ENCODE measurements at regions not wholly inside any gene's neighbourhood (a gene's known extent, or its start where the extent isn't known, plus 50 kb on each side); places are given as distances from the start of the nearest gene placed in this dataset.

- Mint-ChIP-seq H3K4me1 (peaks cover 2 to 4% of the 10 kb centered on the region in 2 experiments; a peak in 1 of 4 replicates), H3K27ac (no peak overlapping the region; a peak in 2 of 7 replicates), H3K27me3 (ENCODE audit: low read depth) (no peaks in the 10 kb centered on the region; the same call in 1 of the 2 replicates), H3K36me3 (ENCODE audit: insufficient read depth in 1 of 3, low read depth in 3 of 3) (no peaks in the 10 kb centered on the region), H3K4me3 (no peak overlapping the region), H3K9me3 (no peaks in the 10 kb centered on the region)
- no peak overlapping the region for H2BK5ac ChIP-seq (ENCODE audit: insufficient read length, low read length)
- no peak overlapping the region for H2AFZ ChIP-seq (ENCODE audit: low read length)
- TF ChIP-seq, protein P1, sequence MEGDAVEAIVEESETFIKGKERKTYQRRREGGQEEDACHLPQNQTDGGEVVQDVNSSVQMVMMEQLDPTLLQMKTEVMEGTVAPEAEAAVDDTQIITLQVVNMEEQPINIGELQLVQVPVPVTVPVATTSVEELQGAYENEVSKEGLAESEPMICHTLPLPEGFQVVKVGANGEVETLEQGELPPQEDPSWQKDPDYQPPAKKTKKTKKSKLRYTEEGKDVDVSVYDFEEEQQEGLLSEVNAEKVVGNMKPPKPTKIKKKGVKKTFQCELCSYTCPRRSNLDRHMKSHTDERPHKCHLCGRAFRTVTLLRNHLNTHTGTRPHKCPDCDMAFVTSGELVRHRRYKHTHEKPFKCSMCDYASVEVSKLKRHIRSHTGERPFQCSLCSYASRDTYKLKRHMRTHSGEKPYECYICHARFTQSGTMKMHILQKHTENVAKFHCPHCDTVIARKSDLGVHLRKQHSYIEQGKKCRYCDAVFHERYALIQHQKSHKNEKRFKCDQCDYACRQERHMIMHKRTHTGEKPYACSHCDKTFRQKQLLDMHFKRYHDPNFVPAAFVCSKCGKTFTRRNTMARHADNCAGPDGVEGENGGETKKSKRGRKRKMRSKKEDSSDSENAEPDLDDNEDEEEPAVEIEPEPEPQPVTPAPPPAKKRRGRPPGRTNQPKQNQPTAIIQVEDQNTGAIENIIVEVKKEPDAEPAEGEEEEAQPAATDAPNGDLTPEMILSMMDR (conservative IDR thresholded peaks at IDR 0.05): no peak
- no peak overlapping the region for H3K14ac ChIP-seq (ENCODE audit: insufficient read depth, low read length)
- H3K9me3 ChIP-seq (ENCODE audit: control insufficient read depth, low read depth, low read length): no peaks in the 10 kb centered on the region
- no peak overlapping the region for H4K5ac ChIP-seq (ENCODE audit: insufficient read length, low read depth, low read length)
- H4K8ac ChIP-seq (replicated peaks; ENCODE audit: insufficient read length, low read depth, low read length): no peak overlapping the region
- no peak overlapping the region for H3K4ac ChIP-seq (ENCODE audit: low read depth, low read length)
- H2BK15ac ChIP-seq (ENCODE audit: low read depth, low read length): no peak overlapping the region
- H3K23ac ChIP-seq (ENCODE audit: insufficient read length, low read depth, low read length): no peak overlapping the region
- no peak overlapping the region for H2BK12ac ChIP-seq (ENCODE audit: insufficient read length, low read depth, low read length)
- H2BK20ac ChIP-seq (ENCODE audit: low read depth, low read length, poor library complexity, severe bottlenecking): no peak overlapping the region
- H3K79me1 ChIP-seq (ENCODE audit: insufficient read depth, low read depth, low read length, poor library complexity, severe bottlenecking): no peaks in the 10 kb centered on the region
- no peak overlapping the region for H3K9ac ChIP-seq (ENCODE audit: extremely low read depth, insufficient read length, low read length)
- no peak overlapping the region for H3K27ac ChIP-seq (ENCODE audit: insufficient read length, low read depth, low read length)
- H3T11ph ChIP-seq (ENCODE audit: low read length): no peak overlapping the region
- no peaks in the 10 kb centered on the region for H3K27me3 ChIP-seq (ENCODE audit: insufficient read depth, low read length)
- H4K20me1 ChIP-seq (ENCODE audit: control insufficient read depth, insufficient read depth, insufficient read length): no peaks in the 10 kb centered on the region
- no peak for DNase-seq
- no peaks in the 10 kb centered on the region for H3K23me2 ChIP-seq (ENCODE audit: insufficient read length, low read depth, low read length, poor library complexity, severe bottlenecking)
- H2BK120ac ChIP-seq (ENCODE audit: low read depth, low read length, poor library complexity, severe bottlenecking): no peak overlapping the region
- no peak overlapping the region for H3K56ac ChIP-seq (ENCODE audit: insufficient read length, low read depth, low read length)
- no peak overlapping the region for H2AK5ac ChIP-seq (ENCODE audit: insufficient read length, low read length)
- no peaks in the 10 kb centered on the region for H3K4me1 ChIP-seq (ENCODE audit: insufficient read depth, low read length)
- no peak overlapping the region for H3K18ac ChIP-seq (ENCODE audit: insufficient read length, low read depth, low read length)
- H4K91ac ChIP-seq (ENCODE audit: insufficient read length, low read depth, low read length): no peak overlapping the region
- no peak overlapping the region for H3K4me2 ChIP-seq (ENCODE audit: insufficient read depth, insufficient read length, low read length)
- H3K79me2 ChIP-seq (ENCODE audit: insufficient read depth, low read length): no peaks in the 10 kb centered on the region
- WGBS (ENCODE audit: extremely low coverage, insufficient read length, low lambda C conversion rate): no CpG with 5 or more reads among the region's 5 CpGs
These were observed 51.5 kb upstream of the RGPD4 start for GRCh38 chr2:107775211-107775610.

Data from H9 (cell line).